ACHN (cell line): ENCODE measurements at regions not wholly inside any gene's neighbourhood (a gene's known extent, or its start where the extent isn't known, plus 50 kb on each side); places are given as distances from the start of the nearest gene placed in this dataset.

Experiments
- DNase-seq: peaks from one replicate; pipeline ENCODE4 v3.0.0-alpha.2; 2015
- in situ Hi-C: cut with HindIII; loops from 2 replicates; pipeline ENCODE4 v1.10.0; 2017; ENCODE audit warnings: low sequenced_read_pairs, low pct_ligation_motif_present, low pct_unique_long_range_greater_than_20kb

- no peak for DNase-seq
- in situ Hi-C loops: no loop called here
These were observed 313.7 kb downstream of the SATB2 start for GRCh38 chr2:199144036-199144435.

- in situ Hi-C loops: no loop called here
- peak; percentile 67 for DNase-seq
These were observed 321.1 kb downstream of the SATB2 start for GRCh38 chr2:199136681-199137080.

- no peak for DNase-seq
- in situ Hi-C loops: no loop called here
These were observed 321.5 kb downstream of the SATB2 start for GRCh38 chr2:199136242-199136641.

GRCh38 chr2:199131876-199132275, 325.9 kb downstream of the SATB2 start:
- in situ Hi-C loops: no loop called here
- DNase-seq: no peak

- in situ Hi-C loops: no loop called here
- DNase-seq: no peak
These were observed 326.5 kb downstream of the SATB2 start for GRCh38 chr2:199131136-199131655.

GRCh38 chr2:199130501-199130900, 327.2 kb downstream of the SATB2 start:
- in situ Hi-C loops: no loop called here
- no peak for DNase-seq

- in situ Hi-C loops: no loop called here
- no peak for DNase-seq
These were observed 329.1 kb downstream of the SATB2 start for GRCh38 chr2:199128476-199129229.

GRCh38 chr2:199119796-199120195, 337.9 kb downstream of the SATB2 start:
- in situ Hi-C loops: no loop called here
- no peak for DNase-seq

- DNase-seq: no peak
- in situ Hi-C loops: no loop called here
These were observed 339.0 kb downstream of the SATB2 start for GRCh38 chr2:199118673-199119112.

GRCh38 chr2:199115169-199115568, 342.6 kb downstream of the SATB2 start:
- in situ Hi-C loops: no loop called here
- DNase-seq: no peak

GRCh38 chr2:199113111-199113510, 344.6 kb downstream of the SATB2 start:
- in situ Hi-C loops: no loop called here
- no peak for DNase-seq

- DNase-seq: no peak
- in situ Hi-C loops: no loop called here
These were observed 346.3 kb downstream of the SATB2 start for GRCh38 chr2:199111458-199111857.

- no peak for DNase-seq
- in situ Hi-C loops: no loop called here
These were observed 349.7 kb downstream of the SATB2 start for GRCh38 chr2:199108056-199108455.

- no peak for DNase-seq
- in situ Hi-C loops: no loop called here
These were observed 351.9 kb downstream of the SATB2 start for GRCh38 chr2:199105826-199106225.

- no peak for DNase-seq
- in situ Hi-C loops: no loop called here
These were observed 356.3 kb downstream of the SATB2 start for GRCh38 chr2:199101487-199101886.

GRCh38 chr2:199100326-199101110, 357.2 kb downstream of the SATB2 start:
- no peak for DNase-seq
- in situ Hi-C loops: no loop called here

- in situ Hi-C loops: no loop called here
- DNase-seq: no peak
These were observed 365.3 kb downstream of the SATB2 start for GRCh38 chr2:199092419-199092818.

- no peak for DNase-seq
- in situ Hi-C loops: no loop called here
These were observed 372.5 kb downstream of the SATB2 start for GRCh38 chr2:199085261-199085660.

GRCh38 chr2:199070322-199070949, 387.3 kb downstream of the SATB2 start:
- DNase-seq: no peak
- in situ Hi-C loops: no loop called here
